ENCODE measurements at regions not wholly inside any gene's neighbourhood (a gene's known extent, or its start where the extent isn't known, plus 50 kb on each side); places are given as distances from the start of the nearest gene placed in this dataset.
"Not testable (repeated sequence)": the region's sequence is repeated elsewhere in the genome, so short reads cannot be mapped to it uniquely, and the experiment has no call there.

DNA sequence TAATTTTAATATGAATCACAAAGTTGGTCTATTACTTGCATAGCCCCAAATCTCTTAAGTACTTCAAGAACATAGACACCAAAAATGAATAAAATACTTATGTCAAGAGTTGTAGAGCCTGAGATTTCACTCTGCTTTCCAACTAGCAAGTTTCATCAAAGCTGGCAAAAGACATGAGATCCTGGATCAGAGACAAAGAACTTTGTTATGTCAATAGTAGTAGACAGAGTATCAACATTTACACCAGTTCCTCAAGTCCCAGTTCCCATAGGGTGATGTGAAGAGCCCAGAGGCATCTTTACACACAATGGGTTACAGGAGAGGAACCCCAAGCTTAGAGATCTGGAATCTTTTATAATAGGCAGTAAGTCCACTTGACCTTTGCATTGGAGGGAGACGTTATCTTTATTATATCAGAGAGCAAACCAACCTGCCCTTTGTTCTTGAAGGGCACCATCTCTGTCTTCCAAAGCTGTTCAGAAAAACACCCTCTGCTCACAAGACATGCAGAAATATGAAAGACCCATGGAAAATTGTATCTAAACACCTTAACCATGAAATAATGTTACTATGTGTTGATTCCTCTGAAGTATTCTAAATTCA is 174.4 kb upstream of the GALNT2 start:
- H3K27ac Mint-ChIP-seq, result no peak overlapping the region
- peaks cover 45% of the 10 kb centered on the region for H3K27me3 Mint-ChIP-seq
- H3K4me3 Mint-ChIP-seq, result no peak overlapping the region
- H3K36me3 Mint-ChIP-seq, result no peaks in the 10 kb centered on the region
- no peaks in the 10 kb centered on the region for H3K9me3 Mint-ChIP-seq (ENCODE audit: low read depth)
- ATAC-seq (no peak), DNase-seq (no peak)
- CTCF ChIA-PET, result no interaction called here
- H3K4me1 Mint-ChIP-seq, result no peaks in the 10 kb centered on the region

DNA sequence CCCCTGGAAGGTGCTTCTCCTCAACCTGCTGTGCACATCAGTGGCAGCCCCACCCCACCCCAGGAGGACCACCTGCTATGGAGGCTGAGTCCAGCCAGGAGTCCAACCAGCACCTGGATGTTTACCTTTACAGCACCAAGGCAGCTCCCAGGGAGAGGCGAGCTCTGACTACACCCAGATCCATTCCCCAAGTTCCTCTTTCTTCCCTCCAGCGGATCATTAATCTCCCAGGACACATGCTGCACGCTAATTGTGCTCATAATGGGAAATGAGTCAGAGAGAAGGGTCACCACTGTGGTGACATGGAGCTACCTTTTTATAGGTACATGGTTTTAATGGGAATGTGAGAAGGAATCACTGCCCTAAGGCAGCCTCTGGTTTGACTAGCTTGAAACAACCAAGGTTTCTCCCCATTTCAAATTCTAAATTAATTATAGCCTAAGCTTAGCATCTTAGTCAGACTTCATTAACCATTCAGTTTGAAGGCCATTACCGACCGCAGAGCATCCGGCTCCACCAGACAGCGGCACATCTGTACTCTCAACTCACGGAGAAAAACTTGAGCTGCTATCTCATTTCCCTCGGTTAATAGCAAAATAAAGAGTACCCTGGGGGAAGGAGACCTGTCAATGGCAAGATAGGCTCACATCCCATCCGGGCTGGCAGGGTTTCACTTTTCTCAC is 173.1 kb upstream of the GALNT2 start:
- H3K27me3 Mint-ChIP-seq, result peaks cover 44% of the 10 kb centered on the region
- no peaks in the 10 kb centered on the region for H3K9me3 Mint-ChIP-seq (ENCODE audit: low read depth)
- no peaks in the 10 kb centered on the region for H3K4me1 Mint-ChIP-seq
- CTCF ChIA-PET, result no interaction called here
- H3K36me3 Mint-ChIP-seq, result no peaks in the 10 kb centered on the region
- ATAC-seq (no peak), DNase-seq (no peak)
- H3K27ac Mint-ChIP-seq, result no peak overlapping the region
- H3K4me3 Mint-ChIP-seq, result no peak overlapping the region

DNA sequence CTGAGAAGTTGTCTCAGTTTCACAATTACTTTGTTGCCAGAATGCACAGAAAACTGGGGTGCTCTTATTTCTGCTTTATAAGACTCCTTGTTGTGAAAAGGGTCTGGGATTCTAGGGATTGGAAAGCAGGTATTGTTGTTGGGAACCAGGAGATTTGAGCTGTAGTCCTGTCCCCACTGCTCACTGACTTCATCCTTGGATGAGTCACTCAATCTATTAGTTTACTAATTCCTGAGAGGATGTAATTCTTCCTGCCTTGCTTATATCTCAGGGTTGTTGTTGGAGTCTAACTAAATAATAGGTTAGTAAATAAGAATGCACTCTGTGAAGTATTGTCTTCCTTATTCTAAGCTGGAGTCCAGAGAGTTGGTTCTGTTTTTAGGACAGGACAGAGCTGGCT is 172.5 kb upstream of the GALNT2 start:
- no peaks in the 10 kb centered on the region for H3K9me3 Mint-ChIP-seq (ENCODE audit: low read depth)
- no peak overlapping the region for H3K4me3 Mint-ChIP-seq
- no peak for ATAC-seq
- CTCF ChIA-PET, result no interaction called here
- no peak overlapping the region for H3K27ac Mint-ChIP-seq
- DNase-seq, result no peak
- H3K4me1 Mint-ChIP-seq, result no peaks in the 10 kb centered on the region
- H3K36me3 Mint-ChIP-seq, result no peaks in the 10 kb centered on the region
- H3K27me3 Mint-ChIP-seq, result peaks cover 40% of the 10 kb centered on the region

DNA sequence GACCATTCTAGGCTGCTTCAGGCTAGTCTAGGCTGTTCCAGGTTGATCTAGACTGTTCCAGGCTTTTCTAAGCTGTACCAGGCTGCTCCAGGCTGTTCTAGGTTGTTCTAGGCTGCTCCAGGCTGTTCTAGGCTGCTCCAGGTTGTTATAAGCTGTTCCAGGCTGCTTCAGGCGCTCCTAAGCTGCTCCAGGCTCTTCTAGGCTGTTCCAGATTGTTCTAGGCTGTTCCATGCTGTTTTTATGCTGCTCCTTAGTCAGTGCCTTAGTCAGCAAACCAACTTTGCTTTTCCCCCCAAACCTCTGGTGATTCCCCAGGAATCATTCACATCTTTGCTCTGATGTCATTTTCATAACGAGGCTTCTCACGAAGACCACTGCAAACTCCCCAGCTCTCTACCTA is 171.4 kb upstream of the GALNT2 start:
- Mint-ChIP-seq H3K4me1 (no peaks in the 10 kb centered on the region), H3K27me3 (peaks cover 41% of the 10 kb centered on the region), H3K27ac (no peak overlapping the region), H3K4me3 (no peak overlapping the region), H3K36me3 (no peaks in the 10 kb centered on the region), H3K9me3 (ENCODE audit: low read depth) (no peaks in the 10 kb centered on the region)
- CTCF ChIA-PET, result no interaction called here
- ATAC-seq, result no peak
- no peak for DNase-seq

DNA sequence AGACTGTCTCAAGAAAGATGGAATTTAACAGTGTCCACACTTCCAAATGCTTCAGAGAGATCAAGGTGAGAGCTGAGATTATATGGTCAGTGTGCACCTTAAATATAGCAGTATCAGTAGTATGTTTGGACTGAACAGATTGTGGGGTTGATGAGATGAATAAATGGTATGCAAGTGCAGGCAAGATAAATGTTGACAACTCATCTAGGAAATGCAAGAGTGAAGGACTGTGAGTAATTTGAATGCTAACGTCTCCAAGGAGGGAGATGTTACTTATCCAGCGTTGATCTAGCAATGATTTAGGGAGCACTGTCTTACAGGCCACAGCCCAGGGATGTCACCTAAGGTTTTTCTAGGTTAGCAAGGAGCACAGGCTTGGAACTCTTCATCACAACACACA is 170.7 kb upstream of the GALNT2 start:
- no peaks in the 10 kb centered on the region for H3K36me3 Mint-ChIP-seq
- DNase-seq, result no peak
- H3K27ac Mint-ChIP-seq, result no peak overlapping the region
- H3K9me3 Mint-ChIP-seq (ENCODE audit: low read depth), result no peaks in the 10 kb centered on the region
- no peaks in the 10 kb centered on the region for H3K4me1 Mint-ChIP-seq
- CTCF ChIA-PET, result no interaction called here
- ATAC-seq, result no peak
- H3K27me3 Mint-ChIP-seq, result peaks cover 45% of the 10 kb centered on the region
- H3K4me3 Mint-ChIP-seq, result no peak overlapping the region

- Mint-ChIP-seq H3K4me1 (no peaks in the 10 kb centered on the region), H3K9me3 (ENCODE audit: low read depth) (peaks cover 3% of the 10 kb centered on the region), H3K27me3 (peaks cover 48% of the 10 kb centered on the region), H3K4me3 (no peak overlapping the region), H3K27ac (no peak overlapping the region), H3K36me3 (no peaks in the 10 kb centered on the region)
- ATAC-seq, result no peak
- CTCF ChIA-PET, result no interaction called here
- no peak for DNase-seq
Measured at GRCh38 chr1:229896861-229897260, 170.2 kb upstream of the GALNT2 start.

- no peak for ATAC-seq
- no peak overlapping the region for H3K4me3 Mint-ChIP-seq
- H3K27ac Mint-ChIP-seq, result no peak overlapping the region
- peaks cover 51% of the 10 kb centered on the region for H3K27me3 Mint-ChIP-seq
- no peaks in the 10 kb centered on the region for H3K36me3 Mint-ChIP-seq
- H3K4me1 Mint-ChIP-seq, result no peaks in the 10 kb centered on the region
- CTCF ChIA-PET, result interaction anchor here (1.0 kb wide), 1 partner anchor 14 kb away, joined by 3 read pairs; no protein-coding TSS in a partner anchor
- no peak for DNase-seq
- H3K9me3 Mint-ChIP-seq (ENCODE audit: low read depth), result peaks cover 4% of the 10 kb centered on the region
Measured at GRCh38 chr1:229897501-229897900, 169.5 kb upstream of the GALNT2 start.

DNA sequence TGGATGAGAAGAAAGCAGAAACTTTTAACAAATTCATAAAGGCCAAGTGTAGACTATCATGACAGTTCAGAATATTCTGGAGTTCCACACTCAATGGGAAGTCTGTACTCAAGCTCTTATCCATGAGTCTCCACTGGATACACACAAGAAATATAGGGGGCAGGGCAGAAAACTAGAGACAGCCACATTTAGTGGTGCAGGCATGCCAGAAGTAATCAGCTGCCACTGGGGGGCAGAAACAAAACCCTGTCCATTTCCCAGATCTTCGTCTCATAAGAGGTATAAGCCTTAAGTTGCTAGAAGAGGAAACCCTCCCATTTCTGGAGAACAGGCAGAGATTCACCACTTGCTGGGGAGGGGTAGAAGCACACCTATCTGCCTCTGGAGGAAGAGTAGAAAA is 166.8 kb upstream of the GALNT2 start:
- Mint-ChIP-seq H3K9me3 (ENCODE audit: low read depth) (peaks cover 4% of the 10 kb centered on the region), H3K4me1 (no peaks in the 10 kb centered on the region)

DNA sequence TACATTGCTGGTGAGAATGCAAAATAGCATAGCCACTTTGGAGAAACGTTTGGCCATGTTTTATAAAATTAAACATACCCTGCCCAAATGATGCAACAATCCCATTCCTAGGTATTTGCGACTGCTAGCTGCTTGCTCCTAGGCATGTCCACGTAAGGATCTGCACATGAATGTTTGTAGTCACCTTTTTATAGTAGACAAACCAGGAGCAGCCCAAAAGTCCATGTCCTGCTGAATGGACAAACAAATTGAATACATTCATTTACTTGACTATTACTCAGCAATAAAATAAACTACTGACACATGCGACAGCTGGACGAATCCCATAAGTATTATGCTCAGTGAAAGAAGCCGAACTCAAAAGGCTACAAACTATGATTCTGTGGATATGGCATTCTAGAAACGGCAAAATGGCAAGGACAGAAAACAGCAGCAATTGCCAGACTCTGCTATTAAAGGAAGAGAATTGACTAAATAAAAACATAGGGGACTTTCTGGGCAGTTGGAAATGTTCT is 161.9 kb upstream of the GALNT2 start:
- H3K27ac Mint-ChIP-seq, result no peak overlapping the region
- CTCF ChIA-PET, result no interaction called here
- ATAC-seq, result no peak
- H3K4me1 Mint-ChIP-seq, result no peaks in the 10 kb centered on the region
- no peak overlapping the region for H3K4me3 Mint-ChIP-seq
- DNase-seq, result no peak
- H3K27me3 Mint-ChIP-seq, result peaks cover 69% of the 10 kb centered on the region
- no peaks in the 10 kb centered on the region for H3K36me3 Mint-ChIP-seq
- peaks cover 4% of the 10 kb centered on the region for H3K9me3 Mint-ChIP-seq (ENCODE audit: low read depth)

More for the DNA sequence above, 166.8 kb upstream of the GALNT2 start:
- Mint-ChIP-seq H3K27ac (no peak overlapping the region), H3K36me3 (no peaks in the 10 kb centered on the region), H3K4me3 (no peak overlapping the region), H3K27me3 (peaks cover 63% of the 10 kb centered on the region)
- no peak for DNase-seq
- CTCF ChIA-PET, result interaction anchor here (1.2 kb wide), 1 partner anchor 406 kb away, joined by 3 read pairs; no protein-coding TSS in a partner anchor
- ATAC-seq, result no peak

DNA sequence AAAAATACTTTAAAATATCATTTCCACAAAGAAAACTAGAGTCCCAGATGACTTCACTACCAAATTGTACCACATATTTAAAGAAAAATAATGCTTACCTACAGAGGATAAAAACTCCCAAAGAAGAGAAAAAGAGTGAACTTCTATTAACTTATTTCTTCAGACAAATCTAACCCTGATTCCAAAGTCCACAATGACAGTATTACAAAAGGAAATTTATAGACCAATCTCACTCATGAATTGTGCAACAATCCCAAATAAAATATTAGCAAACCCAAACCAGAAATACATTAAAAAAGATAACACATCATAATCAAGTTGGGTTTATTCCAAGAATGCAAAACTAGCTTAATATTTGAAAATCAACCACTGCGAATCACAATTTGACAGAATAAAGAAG is 161.4 kb upstream of the GALNT2 start:
- H3K27ac Mint-ChIP-seq, result no peak overlapping the region
- H3K27me3 Mint-ChIP-seq, result peaks cover 67% of the 10 kb centered on the region
- H3K4me3 Mint-ChIP-seq, result no peak overlapping the region
- CTCF ChIA-PET, result no interaction called here
- no peaks in the 10 kb centered on the region for H3K36me3 Mint-ChIP-seq
- DNase-seq, result no peak
- H3K9me3 Mint-ChIP-seq (ENCODE audit: low read depth), result peaks cover 4% of the 10 kb centered on the region
- no peak for ATAC-seq
- no peaks in the 10 kb centered on the region for H3K4me1 Mint-ChIP-seq

- DNase-seq (no peak), ATAC-seq (no peak)
- no peaks in the 10 kb centered on the region for H3K4me1 Mint-ChIP-seq
- CTCF ChIA-PET, result no interaction called here
- no peak overlapping the region for H3K4me3 Mint-ChIP-seq
- peaks cover 66% of the 10 kb centered on the region for H3K27me3 Mint-ChIP-seq
- no peak overlapping the region for H3K27ac Mint-ChIP-seq
- H3K9me3 Mint-ChIP-seq (ENCODE audit: low read depth), result no peaks in the 10 kb centered on the region
- H3K36me3 Mint-ChIP-seq, result no peaks in the 10 kb centered on the region
Measured at GRCh38 chr1:229907884-229908638, 159.0 kb upstream of the GALNT2 start.

DNA sequence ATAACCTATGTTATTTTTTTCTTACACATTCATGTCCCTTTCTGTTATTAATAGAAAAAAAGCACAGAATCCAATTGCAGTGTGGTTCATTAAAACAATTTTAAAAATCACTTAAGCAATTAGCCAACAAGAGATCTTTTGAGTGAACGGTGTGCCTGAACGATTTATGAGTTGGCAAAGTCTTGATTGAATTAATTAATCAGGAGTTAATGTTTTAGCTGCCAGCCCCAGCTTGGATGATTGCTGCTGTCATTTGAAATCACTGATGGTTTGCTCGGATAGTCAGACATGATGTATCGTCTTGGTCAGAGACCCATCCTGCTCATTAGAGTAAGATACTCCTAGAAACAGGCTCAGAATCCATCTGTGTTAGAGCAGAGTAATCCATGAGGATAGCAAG is 158.3 kb upstream of the GALNT2 start:
- H3K27me3 Mint-ChIP-seq, result peaks cover 62% of the 10 kb centered on the region
- CTCF ChIA-PET, result no interaction called here
- H3K36me3 Mint-ChIP-seq, result no peaks in the 10 kb centered on the region
- no peak overlapping the region for H3K27ac Mint-ChIP-seq
- no peaks in the 10 kb centered on the region for H3K9me3 Mint-ChIP-seq (ENCODE audit: low read depth)
- no peak for ATAC-seq
- H3K4me1 Mint-ChIP-seq, result no peaks in the 10 kb centered on the region
- no peak overlapping the region for H3K4me3 Mint-ChIP-seq
- DNase-seq, result no peak

GRCh38 chr1:229913489-229913888 is 153.5 kb upstream of the GALNT2 start:
- Mint-ChIP-seq H3K4me3 (no peak overlapping the region), H3K36me3 (no peaks in the 10 kb centered on the region), H3K4me1 (no peaks in the 10 kb centered on the region), H3K27me3 (peaks cover 39% of the 10 kb centered on the region), H3K27ac (no peak overlapping the region), H3K9me3 (ENCODE audit: low read depth) (no peaks in the 10 kb centered on the region)
- ATAC-seq (no peak), DNase-seq (no peak)
- CTCF ChIA-PET, result no interaction called here

DNA sequence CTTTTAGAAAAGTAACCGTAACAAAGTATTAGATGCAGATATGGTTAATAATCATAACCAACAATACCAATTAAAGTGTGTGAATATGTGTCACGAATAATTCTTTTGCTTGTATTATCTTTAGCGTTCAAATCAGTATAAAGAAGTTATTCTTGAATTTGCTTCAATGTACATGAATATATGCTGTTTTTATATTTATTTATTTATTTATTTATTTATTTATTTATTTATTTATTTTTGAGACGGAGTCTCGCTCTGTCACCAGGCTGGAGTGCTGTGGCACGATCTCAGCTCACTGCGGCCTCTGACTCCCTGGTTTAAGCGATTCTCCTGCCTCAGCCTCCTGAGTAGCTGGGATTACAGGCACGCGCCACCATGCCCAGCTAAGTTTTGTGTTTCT is 147.6 kb upstream of the GALNT2 start:
- H3K4me3 Mint-ChIP-seq; H3K9me3 Mint-ChIP-seq (ENCODE audit: low read depth); DNase-seq; H3K27ac Mint-ChIP-seq; H3K27me3 Mint-ChIP-seq; H3K4me1 Mint-ChIP-seq; CTCF ChIA-PET; H3K36me3 Mint-ChIP-seq; ATAC-seq: not testable (repeated sequence)

Data from activated CD8-positive, alpha-beta memory T cell treated with anti-CD3 and anti-CD28 coated beads, Interleukin-2, amount 10 ng/mL, durations not matched to agents 7 days and 5 days (primary cell).